NCI-H146 treated with DMSO at 0.1 percent for 48 hours (cell line): ENCODE measurements at regions not wholly inside any gene's neighbourhood (a gene's known extent, or its start where the extent isn't known, plus 50 kb on each side); places are given as distances from the start of the nearest gene placed in this dataset.
"Not testable (repeated sequence)": the region's sequence is repeated elsewhere in the genome, so short reads cannot be mapped to it uniquely, and the experiment has no call there.

Experiments
- DNase-seq: peaks from one replicate; lab custom pipeline; 2025; ENCODE audit not compliant: unreplicated experiment; lab: John Stamatoyannopoulos, UW

DNA sequence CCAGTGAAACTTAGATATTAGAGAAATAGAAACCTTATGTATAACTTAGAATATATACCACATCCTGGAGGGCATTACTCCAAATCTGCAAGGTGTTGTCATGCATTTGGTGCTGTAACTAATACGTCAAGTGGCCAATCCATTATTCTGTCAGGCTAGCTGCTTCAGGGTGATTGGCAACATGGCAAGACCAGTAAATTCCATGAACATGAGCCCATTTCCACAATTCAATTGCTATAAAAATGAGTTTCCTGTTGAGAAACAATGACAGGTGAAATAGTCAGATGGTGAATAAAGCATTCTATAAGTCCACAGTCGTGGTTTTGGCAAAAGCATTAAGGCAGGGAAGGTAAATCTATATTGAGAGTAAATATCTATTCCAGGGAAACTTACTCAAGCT, 566.0 kb downstream of the ADGRL2 start:
- no peak for DNase-seq

- not testable (repeated sequence) for DNase-seq
Measured at GRCh38 chr1:82359541-82359940, 558.8 kb downstream of the ADGRL2 start.

DNA sequence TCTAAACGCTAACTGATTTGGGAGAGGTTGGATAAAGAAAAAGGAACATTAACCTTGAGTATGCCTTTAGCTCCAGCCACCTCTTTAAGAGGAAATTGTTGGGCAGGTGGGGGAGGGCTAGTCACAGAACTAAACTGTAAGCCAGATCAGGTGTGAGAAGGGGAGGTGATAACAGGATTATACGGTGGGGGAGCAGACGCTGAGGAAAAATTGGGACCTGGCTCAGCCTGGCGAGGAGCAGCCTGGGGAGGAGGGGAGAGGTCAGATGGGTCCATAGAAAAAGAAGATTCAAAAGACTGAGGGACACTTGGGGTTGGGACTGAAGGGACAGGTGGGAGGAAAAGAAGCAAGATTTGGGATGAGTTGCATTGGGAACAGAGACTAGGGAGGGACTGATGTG, 558.0 kb downstream of the ADGRL2 start:
- DNase-seq = not testable (repeated sequence)

DNA sequence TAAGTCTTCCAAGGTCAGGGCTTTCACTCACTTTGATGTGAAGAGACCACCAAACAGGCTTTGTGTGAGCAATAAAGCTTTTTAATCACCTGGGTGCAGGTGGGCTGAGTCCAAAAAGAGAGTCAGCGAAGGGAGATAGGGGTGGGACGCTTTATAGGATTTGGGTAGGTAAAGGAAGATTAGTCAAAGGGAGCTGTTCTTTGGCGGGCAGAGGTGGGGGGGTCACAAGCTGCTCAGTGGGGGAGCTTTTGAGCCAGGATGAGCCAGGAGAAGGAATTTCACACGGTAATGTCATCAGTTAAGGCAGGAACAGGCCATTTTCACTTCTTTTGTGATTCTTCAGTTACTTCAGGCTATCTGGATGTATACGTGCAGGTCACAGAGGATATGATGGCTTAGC, 553.8 kb downstream of the ADGRL2 start:
- DNase-seq = not testable (repeated sequence)

- DNase-seq = no peak
Measured at GRCh38 chr1:82348487-82348886, 547.8 kb downstream of the ADGRL2 start.

DNA sequence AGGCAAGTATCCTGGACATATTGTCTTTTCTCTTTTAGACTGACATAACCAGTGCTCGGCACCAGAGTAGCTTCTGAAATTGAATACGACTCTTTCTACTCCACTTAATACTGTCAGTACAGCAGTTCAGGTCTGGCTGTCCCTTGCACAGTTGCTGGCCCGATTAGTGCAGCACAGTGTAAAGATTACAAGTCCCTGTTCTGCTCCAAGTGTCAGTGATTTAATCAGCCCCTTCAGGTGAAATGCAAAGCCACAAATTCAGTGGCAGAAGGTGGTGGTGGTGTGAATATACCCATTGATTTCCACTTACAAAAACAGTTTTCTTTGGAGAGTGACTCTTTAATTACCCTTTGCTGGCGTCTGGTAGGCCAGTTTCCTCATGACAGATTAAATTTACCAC, 545.4 kb downstream of the ADGRL2 start:
- no peak for DNase-seq

GRCh38 chr1:82343381-82343780, 542.6 kb downstream of the ADGRL2 start:
- no peak for DNase-seq

- no peak for DNase-seq
Measured at GRCh38 chr1:82337635-82338034, 536.9 kb downstream of the ADGRL2 start.

DNA sequence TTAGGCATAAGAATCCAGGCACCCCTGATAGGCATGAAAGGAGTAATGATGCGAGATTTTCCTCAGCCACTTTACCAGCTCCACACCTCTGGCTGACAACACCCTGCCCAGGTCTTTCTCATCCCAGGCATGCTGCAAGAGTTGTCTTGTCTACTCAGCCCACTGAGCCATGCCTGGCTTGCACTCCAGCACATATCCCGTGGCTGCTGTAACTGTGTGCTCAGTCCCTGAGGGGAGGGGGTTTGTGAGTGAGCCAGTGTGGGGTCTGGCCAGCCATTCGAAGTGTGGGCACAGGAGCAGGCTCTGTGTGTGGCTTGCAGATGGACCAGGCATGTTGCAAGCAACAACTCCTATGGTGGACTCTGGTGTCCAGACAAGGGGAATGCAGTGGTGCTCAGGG, 529.6 kb downstream of the ADGRL2 start:
- no peak for DNase-seq

GRCh38 chr1:82329226-82329625, 528.5 kb downstream of the ADGRL2 start:
- DNase-seq = peak; percentile 88

- no peak for DNase-seq
Measured at GRCh38 chr1:82323144-82323841, 522.6 kb downstream of the ADGRL2 start.

- DNase-seq = no peak
Measured at GRCh38 chr1:82321794-82322193, 521.1 kb downstream of the ADGRL2 start.

DNA sequence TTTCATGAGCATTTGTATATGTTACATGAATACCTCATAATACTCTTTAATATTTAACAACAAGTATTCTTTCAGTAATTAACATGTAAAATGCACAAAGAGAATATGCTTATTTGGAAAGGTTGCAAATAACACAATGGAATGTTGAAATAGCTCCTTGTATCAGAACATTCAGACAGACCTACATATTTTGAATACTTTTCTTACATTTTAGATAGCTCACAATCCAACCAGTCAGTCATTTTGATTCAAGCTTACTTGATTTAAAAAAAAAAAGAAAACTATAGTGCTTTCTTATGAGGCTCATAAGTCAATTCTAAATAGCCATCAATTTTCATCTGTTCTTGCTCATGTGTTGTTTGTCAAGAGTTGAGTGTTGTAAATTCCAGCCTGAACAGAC, 518.8 kb downstream of the ADGRL2 start:
- no peak for DNase-seq

DNA sequence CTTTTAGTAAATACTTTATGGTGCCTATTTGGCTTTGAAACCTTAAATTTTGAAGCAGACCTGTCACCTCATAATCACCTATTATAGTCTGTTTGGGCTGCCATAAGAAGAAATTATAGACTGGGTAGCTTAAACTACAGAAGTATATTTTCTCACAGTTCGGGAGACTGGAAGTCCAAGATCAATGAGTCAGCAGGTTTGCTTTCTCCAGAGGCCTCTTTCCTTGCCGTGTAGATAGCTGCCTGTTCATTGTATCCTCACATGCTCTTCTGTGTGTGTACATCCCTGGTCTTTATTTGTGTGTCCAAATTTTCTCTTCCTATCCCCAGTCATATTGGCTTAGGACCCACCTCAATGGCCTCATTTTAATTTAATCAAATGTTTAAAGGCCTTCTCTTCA, 518.2 kb downstream of the ADGRL2 start:
- DNase-seq = no peak

DNA sequence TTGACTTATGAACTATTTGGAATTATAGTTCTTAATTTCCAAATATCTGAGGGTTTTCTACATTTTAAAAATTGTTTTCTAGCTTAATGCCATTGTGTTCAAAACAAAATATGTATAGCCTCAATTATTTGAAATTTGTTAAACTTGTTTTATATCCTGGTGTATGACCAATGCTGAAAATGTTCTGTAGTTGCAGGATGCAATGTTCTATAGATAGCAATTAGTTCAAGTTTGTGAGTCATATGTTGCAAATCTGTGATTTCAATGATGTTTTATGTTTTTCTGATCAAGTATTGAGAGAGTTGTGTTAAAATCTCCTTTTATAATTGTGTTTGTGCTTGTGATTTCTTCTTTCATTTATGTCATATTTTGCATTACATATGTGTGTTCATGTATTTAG, 517.5 kb downstream of the ADGRL2 start:
- no peak for DNase-seq

GRCh38 chr1:82317671-82318070, 516.9 kb downstream of the ADGRL2 start:
- DNase-seq = no peak

GRCh38 chr1:82299656-82300055, 498.9 kb downstream of the ADGRL2 start:
- no peak for DNase-seq

- DNase-seq = no peak
Measured at GRCh38 chr1:82299056-82299455, 498.3 kb downstream of the ADGRL2 start.

GRCh38 chr1:82297139-82297896, 496.6 kb downstream of the ADGRL2 start:
- no peak for DNase-seq

GRCh38 chr1:82287556-82287955, 486.8 kb downstream of the ADGRL2 start:
- DNase-seq = no peak

GRCh38 chr1:82284213-82284612, 483.5 kb downstream of the ADGRL2 start:
- no peak for DNase-seq

GRCh38 chr1:82279241-82279640, 478.5 kb downstream of the ADGRL2 start:
- DNase-seq = no peak

GRCh38 chr1:82273816-82274215, 473.1 kb downstream of the ADGRL2 start:
- DNase-seq = no peak
